ENCODE measurements at regions not wholly inside any gene's neighbourhood (a gene's known extent, or its start where the extent isn't known, plus 50 kb on each side); places are given as distances from the start of the nearest gene placed in this dataset.

DNA sequence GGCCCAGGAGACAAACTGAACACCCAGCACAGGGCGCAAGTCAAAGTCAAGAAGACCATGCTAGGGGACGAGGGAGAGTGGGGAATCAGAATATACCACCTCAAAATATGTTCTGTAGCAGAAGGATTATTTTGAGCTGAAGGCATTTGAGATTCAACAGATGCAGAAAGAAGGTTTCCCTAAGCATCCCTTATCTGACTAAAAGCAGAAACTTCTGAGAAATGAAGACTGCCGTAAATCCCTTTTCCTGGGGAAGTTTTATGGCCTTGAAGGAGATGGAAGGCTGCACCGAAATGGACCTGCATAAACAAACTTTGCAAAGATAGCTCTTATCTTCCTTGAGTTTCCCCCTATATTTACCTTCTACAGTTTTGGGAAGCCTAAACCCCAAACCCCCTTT, 72.8 kb downstream of the PTTG1 start:
- Histone ChIP-seq H3K79me2 (ENCODE audit: insufficient read depth, low read length) (no peaks in the 10 kb centered on the region), H3K4me2 (ENCODE audit: low read length) (no peak overlapping the region), H3K27me3 (ENCODE audit: insufficient read depth, low read length) (no peaks in the 10 kb centered on the region), H3K4me3 (ENCODE audit: low read depth, low read length, poor library complexity, severe bottlenecking) (no peak overlapping the region), H3F3A (ENCODE audit: insufficient read depth, low read length) (no peaks in the 10 kb centered on the region), H3K36me3 (ENCODE audit: insufficient read depth, low read length) (peaks cover 8% of the 10 kb centered on the region), H3K9me2 (ENCODE audit: low read depth, low read length) (no peaks in the 10 kb centered on the region), H3K4me1 (ENCODE audit: insufficient read depth, low read length, severe bottlenecking) (no peaks in the 10 kb centered on the region), H2AFZ (ENCODE audit: low read length) (no peak overlapping the region), H4K20me1 (ENCODE audit: insufficient read depth, low read length) (no peaks in the 10 kb centered on the region), H3K9me3 (ENCODE audit: low read length) (no peaks in the 10 kb centered on the region), H3K27ac (ENCODE audit: low read depth, low read length, poor library complexity, severe bottlenecking) (no peak overlapping the region), H3K9ac (ENCODE audit: low read length) (no peak overlapping the region)
- TF ChIP-seq EZH2 (IDR thresholded peaks at IDR 0.05; ENCODE audit: borderline replicate concordance, low read length) = no peak
- TF ChIP-seq, protein P1, sequence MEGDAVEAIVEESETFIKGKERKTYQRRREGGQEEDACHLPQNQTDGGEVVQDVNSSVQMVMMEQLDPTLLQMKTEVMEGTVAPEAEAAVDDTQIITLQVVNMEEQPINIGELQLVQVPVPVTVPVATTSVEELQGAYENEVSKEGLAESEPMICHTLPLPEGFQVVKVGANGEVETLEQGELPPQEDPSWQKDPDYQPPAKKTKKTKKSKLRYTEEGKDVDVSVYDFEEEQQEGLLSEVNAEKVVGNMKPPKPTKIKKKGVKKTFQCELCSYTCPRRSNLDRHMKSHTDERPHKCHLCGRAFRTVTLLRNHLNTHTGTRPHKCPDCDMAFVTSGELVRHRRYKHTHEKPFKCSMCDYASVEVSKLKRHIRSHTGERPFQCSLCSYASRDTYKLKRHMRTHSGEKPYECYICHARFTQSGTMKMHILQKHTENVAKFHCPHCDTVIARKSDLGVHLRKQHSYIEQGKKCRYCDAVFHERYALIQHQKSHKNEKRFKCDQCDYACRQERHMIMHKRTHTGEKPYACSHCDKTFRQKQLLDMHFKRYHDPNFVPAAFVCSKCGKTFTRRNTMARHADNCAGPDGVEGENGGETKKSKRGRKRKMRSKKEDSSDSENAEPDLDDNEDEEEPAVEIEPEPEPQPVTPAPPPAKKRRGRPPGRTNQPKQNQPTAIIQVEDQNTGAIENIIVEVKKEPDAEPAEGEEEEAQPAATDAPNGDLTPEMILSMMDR (IDR thresholded peaks at IDR 0.05; ENCODE audit: low read length) = no peak

DNA sequence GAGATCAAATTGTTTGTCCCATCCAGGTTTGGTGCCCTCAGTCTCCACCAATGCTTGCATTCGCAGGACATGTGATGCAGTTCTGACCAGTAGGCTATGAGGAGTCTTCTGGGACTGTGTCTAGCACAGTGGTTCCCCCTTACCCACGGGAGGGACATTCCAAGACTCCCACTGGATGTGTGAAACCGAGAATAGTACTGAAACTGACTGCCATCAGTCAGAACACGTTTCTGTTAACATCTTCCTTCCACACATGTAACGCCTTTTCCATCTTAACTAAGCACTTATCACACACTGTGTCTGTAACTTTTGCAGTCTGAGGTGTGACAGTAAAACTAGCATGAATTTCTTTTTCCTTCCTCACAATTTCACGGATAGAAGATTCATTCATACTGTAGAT, 74.7 kb downstream of the PTTG1 start:
- Histone ChIP-seq H3K9me2 (ENCODE audit: low read depth, low read length) (no peaks in the 10 kb centered on the region), H2AFZ (ENCODE audit: low read length) (no peak overlapping the region), H3K79me2 (ENCODE audit: insufficient read depth, low read length) (no peaks in the 10 kb centered on the region), H3K36me3 (ENCODE audit: insufficient read depth, low read length) (peaks cover 4% of the 10 kb centered on the region; the same call in 1 of the 2 replicates), H3K9ac (ENCODE audit: low read length) (no peak overlapping the region), H3K4me1 (ENCODE audit: insufficient read depth, low read length, severe bottlenecking) (no peaks in the 10 kb centered on the region), H3K27me3 (ENCODE audit: insufficient read depth, low read length) (no peaks in the 10 kb centered on the region), H3F3A (ENCODE audit: insufficient read depth, low read length) (no peaks in the 10 kb centered on the region), H3K4me3 (ENCODE audit: low read depth, low read length, poor library complexity, severe bottlenecking) (no peak overlapping the region), H3K4me2 (ENCODE audit: low read length) (no peak overlapping the region), H4K20me1 (ENCODE audit: insufficient read depth, low read length) (no peaks in the 10 kb centered on the region), H3K9me3 (ENCODE audit: low read length) (no peaks in the 10 kb centered on the region), H3K27ac (ENCODE audit: low read depth, low read length, poor library complexity, severe bottlenecking) (no peak overlapping the region)
- TF ChIP-seq, protein P1 (IDR thresholded peaks at IDR 0.05; ENCODE audit: low read length) = no peak
- no peak for TF ChIP-seq EZH2 (IDR thresholded peaks at IDR 0.05; ENCODE audit: borderline replicate concordance, low read length)

- Histone ChIP-seq H3K4me2 (ENCODE audit: low read length) (no peak overlapping the region), H3K4me1 (ENCODE audit: insufficient read depth, low read length, severe bottlenecking) (no peaks in the 10 kb centered on the region), H4K20me1 (ENCODE audit: insufficient read depth, low read length) (no peaks in the 10 kb centered on the region), H3K27me3 (ENCODE audit: insufficient read depth, low read length) (no peaks in the 10 kb centered on the region), H3K79me2 (ENCODE audit: insufficient read depth, low read length) (no peaks in the 10 kb centered on the region), H3K9me3 (ENCODE audit: low read length) (no peaks in the 10 kb centered on the region), H2AFZ (ENCODE audit: low read length) (no peak overlapping the region), H3K36me3 (ENCODE audit: insufficient read depth, low read length) (peaks cover 4% of the 10 kb centered on the region; the same call in 1 of the 2 replicates), H3K9ac (ENCODE audit: low read length) (no peak overlapping the region), H3K9me2 (ENCODE audit: low read depth, low read length) (no peaks in the 10 kb centered on the region), H3K27ac (ENCODE audit: low read depth, low read length, poor library complexity, severe bottlenecking) (no peak overlapping the region), H3F3A (ENCODE audit: insufficient read depth, low read length) (no peaks in the 10 kb centered on the region), H3K4me3 (ENCODE audit: low read depth, low read length, poor library complexity, severe bottlenecking) (no peak overlapping the region)
- TF ChIP-seq, protein P1 (IDR thresholded peaks at IDR 0.05; ENCODE audit: low read length) = no peak
- TF ChIP-seq EZH2 (IDR thresholded peaks at IDR 0.05; ENCODE audit: borderline replicate concordance, low read length) = no peak
Measured at GRCh38 chr5:160496784-160497183, 75.1 kb downstream of the PTTG1 start.

All from OCI-LY1 (cell line).